ENCODE measurements at regions not wholly inside any gene's neighbourhood (a gene's known extent, or its start where the extent isn't known, plus 50 kb on each side); places are given as distances from the start of the nearest gene placed in this dataset.

- no peak for DNase-seq
Measured at GRCh38 chr16:9307446-9307845, 216.0 kb downstream of the HAPSTR1 start.

- DNase-seq: no peak
Measured at GRCh38 chr16:9308356-9308801, 216.9 kb downstream of the HAPSTR1 start.

DNA sequence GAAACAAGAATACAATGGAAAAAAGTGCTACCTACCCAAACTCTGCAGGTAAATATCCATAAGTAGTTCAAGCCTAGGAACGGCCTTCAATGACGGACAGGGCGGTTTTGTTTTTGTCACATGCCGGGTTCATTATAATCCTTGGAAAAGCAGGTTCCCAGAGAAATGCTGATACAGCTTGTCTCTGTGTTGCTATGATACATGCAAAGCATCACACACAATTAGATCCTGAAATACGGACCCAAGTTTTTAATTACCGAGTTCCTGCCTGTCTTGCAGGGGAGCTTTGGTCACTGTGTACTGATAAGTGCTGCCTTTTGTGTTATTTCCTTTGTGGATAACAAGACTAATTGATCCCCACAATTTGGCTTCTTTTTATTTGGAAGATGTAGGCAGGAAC, 217.4 kb downstream of the HAPSTR1 start:
- no peak for DNase-seq

GRCh38 chr16:9309844-9310243, 218.4 kb downstream of the HAPSTR1 start:
- no peak for DNase-seq

GRCh38 chr16:9311303-9311954, 220.0 kb downstream of the HAPSTR1 start:
- no peak for DNase-seq

DNA sequence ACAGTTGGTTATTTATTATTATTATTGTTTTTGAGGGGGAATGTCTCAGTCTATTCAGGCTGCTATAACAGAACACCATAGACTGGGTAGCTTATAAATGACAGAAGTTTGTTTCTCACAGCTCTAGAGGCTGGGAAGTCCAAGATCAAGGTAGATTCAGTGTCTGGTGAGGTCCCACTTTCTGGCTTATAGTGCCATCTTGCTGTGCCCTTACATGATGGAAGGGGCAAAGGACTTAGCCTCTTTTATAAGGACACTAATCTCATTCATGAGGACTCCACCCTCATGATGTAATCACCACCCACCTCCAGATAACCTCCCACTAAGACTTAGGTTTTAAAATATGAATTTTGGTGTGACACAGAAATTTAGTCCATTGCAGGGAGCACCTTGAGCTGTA, 224.6 kb downstream of the HAPSTR1 start:
- DNase-seq: no peak

DNA sequence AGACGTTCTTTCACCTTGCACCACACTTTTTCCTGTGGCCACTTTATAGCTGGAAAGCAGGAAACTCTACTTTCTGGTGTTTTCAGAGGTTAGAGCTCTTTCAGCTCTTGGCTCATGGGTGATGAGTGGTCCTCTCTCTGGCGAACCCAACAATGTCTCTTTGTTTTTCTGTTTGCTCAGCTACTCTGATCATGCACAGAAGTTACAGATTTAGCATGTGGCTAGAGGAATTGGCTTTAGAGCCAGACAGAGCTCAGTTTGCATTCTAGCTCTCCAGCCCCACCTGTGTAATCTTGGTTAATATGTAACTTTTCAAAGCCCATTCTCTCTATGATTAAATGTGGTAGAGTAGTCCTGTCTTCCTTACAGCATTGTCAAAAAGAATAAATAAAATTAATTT, 225.2 kb downstream of the HAPSTR1 start:
- DNase-seq: no peak

DNA sequence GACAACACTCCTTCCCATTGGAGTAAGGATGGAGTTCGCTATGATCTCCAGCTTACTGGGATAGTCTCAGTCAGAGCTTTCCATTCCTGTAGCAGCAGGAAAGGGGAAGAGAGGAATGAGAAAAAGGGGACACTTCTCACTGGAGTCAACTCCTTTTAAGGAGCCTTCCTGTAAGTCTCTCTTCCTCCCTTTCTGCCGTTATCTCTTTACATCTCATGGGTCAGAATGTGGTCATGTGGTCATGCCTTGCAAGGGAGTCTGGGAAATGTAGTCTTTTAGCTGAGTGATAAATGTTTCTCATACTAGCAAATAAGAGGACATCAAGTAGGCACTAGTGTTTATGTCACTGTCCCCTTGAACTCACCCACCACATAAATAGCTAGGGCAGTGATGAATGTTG, 227.3 kb downstream of the HAPSTR1 start:
- DNase-seq: no peak

DNA sequence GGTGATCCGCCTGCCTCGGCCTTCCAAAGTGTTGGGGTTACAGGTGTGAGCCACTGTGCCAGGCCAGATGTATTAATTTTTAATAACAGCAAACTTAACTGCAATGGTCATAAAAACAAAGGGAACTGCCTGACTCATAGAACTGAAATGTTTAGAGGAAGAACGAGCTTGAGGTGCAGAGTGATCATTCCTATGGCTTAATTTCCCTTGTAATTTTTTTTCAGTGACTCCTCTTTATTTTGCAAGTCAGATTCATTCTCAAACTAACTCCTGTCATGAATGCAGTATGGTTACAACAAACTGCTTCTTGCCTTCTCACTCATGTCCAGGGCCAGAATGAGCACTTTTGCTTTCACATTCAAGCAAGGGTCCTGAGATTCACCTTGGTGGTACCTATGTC, 231.3 kb downstream of the HAPSTR1 start:
- no peak for DNase-seq

DNA sequence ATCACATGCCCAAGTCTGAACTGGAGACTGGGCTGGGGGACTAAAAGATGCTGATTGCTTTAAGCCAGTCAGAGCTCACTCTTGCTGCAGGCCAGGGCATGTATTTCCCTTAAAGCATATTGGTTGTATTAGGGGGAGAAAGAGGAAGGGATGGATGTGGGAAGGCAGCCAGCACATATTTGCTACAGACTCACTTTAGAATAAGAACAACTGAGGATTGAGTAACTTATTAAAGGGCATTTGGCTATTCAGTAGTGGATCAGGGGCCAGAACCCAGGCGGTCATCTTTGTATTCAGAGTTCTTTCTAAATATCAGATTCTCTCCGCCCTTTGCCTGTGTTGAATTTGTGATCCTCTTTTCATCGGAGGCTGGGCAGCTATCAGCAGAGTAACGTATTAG, 231.7 kb downstream of the HAPSTR1 start:
- no peak for DNase-seq

GRCh38 chr16:9327253-9327652, 235.8 kb downstream of the HAPSTR1 start:
- DNase-seq: no peak

DNA sequence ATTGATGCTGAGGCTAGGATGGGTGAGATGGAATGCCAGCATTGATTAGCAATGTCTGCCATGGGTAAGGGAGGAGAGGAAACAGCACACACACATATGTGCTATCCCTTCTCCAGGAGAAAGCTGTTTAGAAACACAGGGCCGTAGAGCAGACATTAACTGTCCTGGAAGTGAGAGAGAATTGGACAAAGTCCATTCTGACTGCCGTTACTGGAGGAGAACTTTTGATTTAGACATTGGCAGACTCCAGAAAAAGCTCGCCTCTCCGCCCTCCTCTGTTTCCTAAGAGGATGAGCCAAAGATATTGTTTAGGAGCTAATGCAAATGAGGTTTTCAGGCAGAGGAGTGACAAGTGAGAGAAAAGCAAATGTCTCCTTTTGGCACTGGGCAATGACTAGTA, 237.0 kb downstream of the HAPSTR1 start:
- DNase-seq: no peak

DNA sequence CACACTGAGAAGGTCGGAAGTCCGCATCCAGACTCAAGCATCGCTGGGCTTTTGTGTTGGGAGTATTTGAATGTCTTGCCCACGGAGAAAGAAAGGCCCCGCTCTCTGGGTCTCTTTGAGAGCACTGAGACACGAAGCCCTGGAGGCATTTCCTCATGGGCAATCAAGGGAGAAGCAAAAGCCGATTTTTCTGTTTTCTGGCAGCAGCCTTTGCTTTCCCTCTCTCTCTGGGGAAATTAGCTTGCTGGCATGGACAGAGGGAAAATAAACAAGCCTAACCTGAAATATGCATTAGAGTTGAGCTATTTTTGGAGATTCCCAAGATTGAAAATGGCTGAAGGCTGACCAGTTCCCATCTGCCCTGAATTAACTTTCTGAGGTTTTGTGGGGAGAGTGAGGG, 238.7 kb downstream of the HAPSTR1 start:
- DNase-seq: no peak

DNA sequence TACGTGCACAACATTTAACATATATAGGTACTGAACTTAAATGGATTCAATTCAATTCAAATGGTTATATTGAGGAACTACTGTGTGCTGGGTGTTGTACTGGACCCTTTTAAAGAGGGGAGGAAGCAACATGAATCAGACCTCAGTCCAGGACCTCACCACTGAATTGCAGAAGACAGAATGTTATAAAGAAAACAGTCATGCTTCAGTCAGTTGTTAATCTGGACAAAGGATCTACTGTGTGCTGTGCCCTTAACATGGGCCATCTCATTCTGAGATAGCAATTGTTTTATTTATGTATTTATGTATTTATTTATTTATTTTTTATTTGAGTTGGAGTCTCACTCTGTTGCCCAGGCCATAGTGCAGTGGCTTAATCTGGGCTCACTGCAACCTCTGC, 240.1 kb downstream of the HAPSTR1 start:
- DNase-seq: no peak

DNA sequence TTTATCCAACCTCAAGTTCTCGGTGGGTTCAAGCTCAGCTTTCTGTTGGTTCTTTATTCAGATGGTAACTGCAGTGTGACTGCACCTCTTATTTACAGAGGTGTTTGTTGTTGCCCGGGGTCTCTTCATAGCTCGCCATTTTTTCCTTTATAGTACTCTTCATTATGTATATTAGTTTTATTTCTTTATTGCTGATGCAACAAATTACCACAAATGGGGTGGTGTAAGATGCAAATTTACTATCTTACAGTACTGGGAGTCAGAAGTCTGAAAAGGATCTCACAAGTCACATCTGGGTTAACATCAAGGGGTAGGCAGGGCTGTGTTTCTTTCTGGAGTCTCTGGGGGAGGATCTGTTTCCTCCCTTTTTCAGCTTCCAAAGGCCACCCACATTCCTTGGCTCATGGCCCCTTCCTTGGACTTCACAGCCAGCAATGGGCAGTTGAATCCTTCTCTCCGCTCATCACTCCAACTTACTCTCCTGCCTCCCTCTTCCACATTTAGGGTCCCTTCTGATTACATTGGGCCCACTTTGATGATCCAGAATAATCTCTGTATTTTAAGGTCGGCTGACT, 241.2 kb downstream of the HAPSTR1 start:
- no peak for DNase-seq

DNA sequence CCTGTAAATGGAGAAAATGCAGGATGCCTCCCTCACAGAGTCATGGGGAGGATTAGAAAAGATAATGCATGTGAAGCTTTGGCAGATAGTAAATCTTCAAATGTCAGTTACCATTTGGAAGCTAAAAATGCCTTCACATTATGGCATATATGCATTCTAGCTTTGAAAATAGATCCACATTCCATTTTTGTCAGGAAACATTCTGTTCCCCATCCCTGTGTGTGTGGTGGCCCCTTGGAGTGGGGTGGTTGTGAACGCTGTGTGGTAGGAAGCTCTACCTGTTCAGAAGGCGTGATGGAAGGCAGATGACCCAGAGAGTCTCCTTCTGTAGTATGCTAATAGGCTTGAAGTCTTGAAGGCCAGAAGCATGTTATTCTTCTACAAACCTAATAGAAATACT, 242.0 kb downstream of the HAPSTR1 start:
- DNase-seq: no peak

DNA sequence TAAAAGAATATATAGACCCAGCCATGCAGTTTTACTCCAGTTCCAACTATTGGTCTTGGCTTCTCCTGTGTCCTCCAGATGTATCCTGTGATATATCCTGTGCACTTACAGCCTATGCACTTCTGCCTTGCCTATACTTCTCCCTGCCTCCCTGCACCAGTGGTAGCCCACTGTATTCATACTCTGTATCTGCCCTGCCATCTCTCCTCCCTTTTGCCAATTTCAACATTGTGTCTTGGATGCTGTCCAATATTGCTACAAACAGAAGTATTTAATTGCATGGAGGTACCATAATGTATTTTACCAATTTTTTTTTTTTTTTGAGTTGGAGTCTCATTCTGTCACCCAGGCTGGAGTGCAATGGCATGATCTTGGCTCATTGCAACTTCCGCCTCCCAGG, 242.7 kb downstream of the HAPSTR1 start:
- DNase-seq: no peak

GRCh38 chr16:9337308-9338032, 246.0 kb downstream of the HAPSTR1 start:
- DNase-seq: no peak

GRCh38 chr16:9338068-9338467, 246.6 kb downstream of the HAPSTR1 start:
- DNase-seq: no peak

- DNase-seq: no peak
Measured at GRCh38 chr16:9338510-9338909, 247.1 kb downstream of the HAPSTR1 start.

DNA sequence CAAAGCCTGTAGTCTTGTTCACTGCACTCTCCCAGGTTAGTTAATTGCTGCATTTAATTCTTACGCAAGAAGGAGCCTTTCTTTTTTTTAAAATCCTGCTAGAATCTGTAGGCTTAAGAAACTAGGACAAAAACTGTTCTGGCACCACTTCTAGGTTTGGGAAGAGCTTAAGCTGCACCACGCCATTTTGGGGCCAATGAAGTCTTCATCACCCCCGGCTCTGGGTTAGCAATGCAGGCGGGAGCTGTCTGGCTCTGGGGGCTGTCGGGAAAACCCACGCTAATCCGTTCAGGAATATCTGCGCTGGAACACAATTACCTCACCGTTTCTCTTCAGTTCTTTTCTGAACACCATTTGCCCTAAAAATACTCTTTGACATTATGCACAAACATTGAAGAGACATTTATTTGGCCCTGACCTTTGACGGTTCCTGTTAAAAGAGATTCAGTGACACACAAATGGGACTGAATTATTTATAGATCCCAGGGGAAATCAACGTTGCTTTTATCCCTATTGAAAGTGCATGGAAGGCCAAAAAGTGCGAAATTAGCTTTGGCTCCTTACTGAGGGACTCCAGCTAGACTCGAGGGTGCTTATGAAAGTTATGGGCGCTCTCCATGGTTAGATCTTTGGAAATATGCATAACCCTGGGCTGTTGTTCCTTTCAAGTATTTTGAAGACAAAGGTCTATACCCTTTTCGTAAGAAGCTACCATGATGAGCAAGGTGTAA, 249.2 kb downstream of the HAPSTR1 start:
- no peak for DNase-seq

DNA sequence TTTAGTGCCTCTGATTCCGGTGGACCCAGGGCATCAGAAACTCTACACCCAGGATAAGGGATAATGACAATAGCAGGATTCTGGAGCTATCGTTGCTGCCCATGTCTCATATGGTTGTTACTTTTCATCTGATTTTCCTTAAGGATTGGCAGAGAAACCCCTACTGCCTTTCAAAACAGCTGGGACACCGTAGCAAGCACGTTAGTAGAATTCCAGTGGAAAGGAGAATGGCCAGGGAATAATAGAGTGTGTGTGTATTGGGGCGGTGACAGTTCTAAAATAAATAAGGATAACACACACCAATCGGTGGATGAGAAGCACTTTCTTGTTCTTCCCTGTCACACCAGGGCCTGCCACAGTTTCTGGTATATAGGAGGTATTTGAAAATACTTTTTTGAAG, 251.8 kb downstream of the HAPSTR1 start:
- DNase-seq: no peak

DNA sequence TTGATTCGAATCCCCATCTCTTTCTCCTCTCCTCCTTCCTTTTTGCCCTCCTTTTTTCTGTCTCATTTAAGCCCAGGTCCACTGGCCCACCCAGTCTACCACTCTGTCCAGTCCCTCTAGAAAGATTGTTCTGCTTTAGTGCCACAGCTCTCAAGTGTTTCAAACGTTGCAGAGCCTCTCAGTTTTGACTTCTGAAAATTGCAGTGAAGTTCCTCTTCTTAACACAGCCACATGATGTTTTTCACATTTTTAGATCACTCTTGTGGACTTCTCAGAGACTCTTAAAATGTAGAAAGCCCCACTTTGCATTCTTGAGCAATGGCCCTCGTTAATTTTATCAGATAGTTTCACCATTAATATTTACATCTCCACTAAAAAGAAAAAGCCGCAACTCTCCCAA, 253.1 kb downstream of the HAPSTR1 start:
- no peak for DNase-seq

DNA sequence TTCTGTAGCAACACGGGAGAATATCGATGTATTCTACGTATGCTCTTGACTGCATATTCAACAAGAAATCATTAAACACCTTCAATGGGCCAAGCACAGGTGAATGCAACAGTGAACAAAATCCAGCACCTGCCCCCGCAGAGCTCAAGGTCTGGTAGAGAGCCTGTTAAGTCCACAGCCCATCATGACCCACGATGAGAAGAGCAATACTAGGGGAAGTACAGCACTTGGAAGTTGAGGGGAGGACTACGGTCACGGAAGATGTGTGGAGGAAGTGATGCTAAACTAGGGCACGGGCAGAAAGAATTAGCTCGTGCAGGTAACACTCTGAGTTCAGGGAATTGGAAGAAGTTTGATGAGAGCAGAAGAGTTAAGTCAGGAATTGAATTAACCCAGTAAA, 253.6 kb downstream of the HAPSTR1 start:
- DNase-seq: no peak
